Suprapubic skin (tissue), 3 donors: ENCODE measurements at regions not wholly inside any gene's neighbourhood (a gene's known extent, or its start where the extent isn't known, plus 50 kb on each side); places are given as distances from the start of the nearest gene placed in this dataset.

Source experiments
- CTCF ChIP-seq, 2 donors: fragments of 200-600 bp in 1 of 2; fragments of 450-650 bp in 1 of 2; sonication (generic) in 1 of 2; IDR thresholded peaks; one replicate each; pipeline ENCODE4 v1.5.1; 2016 to 2019; ENCODE audit warnings: antibody characterized with exemption in 2 of 2, mild to moderate bottlenecking in 1 of 2, moderate library complexity in 1 of 2
- EP300 ChIP-seq: sonication (generic); formaldehyde crosslinking; IDR thresholded peaks from one replicate; pipeline ENCODE4 v1.6.1; 2017; ENCODE audit warnings: antibody characterized with exemption
- POLR2A ChIP-seq, 2 donors: fragments of 450-650 bp; IDR thresholded peaks; one replicate each; pipeline ENCODE4 v1.6.1; 2017; ENCODE audit warnings: antibody characterized with exemption in 2 of 2, mild to moderate bottlenecking in 2 of 2, moderate library complexity in 2 of 2

- TF ChIP-seq CTCF (IDR thresholded peaks at IDR 0.05) (no peak), POLR2A (IDR thresholded peaks at IDR 0.05) (no peak), EP300 (no peak)
Observed at GRCh38 chr7:17732083-17732482, 208.2 kb downstream of the SNX13 start.
